ENCODE measurements at regions not wholly inside any gene's neighbourhood (a gene's known extent, or its start where the extent isn't known, plus 50 kb on each side); places are given as distances from the start of the nearest gene placed in this dataset.
"Not testable (repeated sequence)": the region's sequence is repeated elsewhere in the genome, so short reads cannot be mapped to it uniquely, and the experiment has no call there.

- DNase-seq (ENCODE audit: low spot score) = peak; percentile 30
- in situ Hi-C loops (cut with MboI; ENCODE audit: low sequenced_read_pairs, unreplicated experiment) = no loop called here
- TF ChIP-seq, protein P1, sequence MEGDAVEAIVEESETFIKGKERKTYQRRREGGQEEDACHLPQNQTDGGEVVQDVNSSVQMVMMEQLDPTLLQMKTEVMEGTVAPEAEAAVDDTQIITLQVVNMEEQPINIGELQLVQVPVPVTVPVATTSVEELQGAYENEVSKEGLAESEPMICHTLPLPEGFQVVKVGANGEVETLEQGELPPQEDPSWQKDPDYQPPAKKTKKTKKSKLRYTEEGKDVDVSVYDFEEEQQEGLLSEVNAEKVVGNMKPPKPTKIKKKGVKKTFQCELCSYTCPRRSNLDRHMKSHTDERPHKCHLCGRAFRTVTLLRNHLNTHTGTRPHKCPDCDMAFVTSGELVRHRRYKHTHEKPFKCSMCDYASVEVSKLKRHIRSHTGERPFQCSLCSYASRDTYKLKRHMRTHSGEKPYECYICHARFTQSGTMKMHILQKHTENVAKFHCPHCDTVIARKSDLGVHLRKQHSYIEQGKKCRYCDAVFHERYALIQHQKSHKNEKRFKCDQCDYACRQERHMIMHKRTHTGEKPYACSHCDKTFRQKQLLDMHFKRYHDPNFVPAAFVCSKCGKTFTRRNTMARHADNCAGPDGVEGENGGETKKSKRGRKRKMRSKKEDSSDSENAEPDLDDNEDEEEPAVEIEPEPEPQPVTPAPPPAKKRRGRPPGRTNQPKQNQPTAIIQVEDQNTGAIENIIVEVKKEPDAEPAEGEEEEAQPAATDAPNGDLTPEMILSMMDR (IDR thresholded peaks at IDR 0.05; ENCODE audit: borderline replicate concordance, control extremely low read depth, extremely low read depth, insufficient read depth, missing control alignments) = peak; percentile 24
These were observed 316.8 kb upstream of the KCNH7 start for GRCh38 chr2:163155279-163155883.

DNA sequence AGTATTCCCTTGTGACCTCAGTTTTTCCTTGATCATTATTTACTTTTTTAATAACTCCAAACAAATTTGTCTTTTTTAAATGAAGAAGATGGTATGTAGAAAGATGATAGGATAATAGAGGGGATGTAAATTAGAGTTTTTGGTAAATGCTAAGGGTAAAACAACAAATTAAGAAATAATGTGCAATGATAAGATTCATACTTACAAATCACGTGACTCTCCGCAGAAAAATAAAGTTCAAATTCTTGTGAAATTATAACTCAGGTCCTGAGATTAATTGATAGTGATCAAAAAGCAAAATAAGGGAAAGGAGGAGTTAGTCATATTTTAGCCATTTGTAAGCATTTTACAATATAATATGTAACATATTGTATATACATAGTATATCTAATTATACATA is 304.1 kb upstream of the KCNH7 start:
- TF ChIP-seq, protein P1 (IDR thresholded peaks at IDR 0.05; ENCODE audit: borderline replicate concordance, control extremely low read depth, extremely low read depth, insufficient read depth, missing control alignments) = no peak
- DNase-seq (ENCODE audit: low spot score) = no peak
- in situ Hi-C loops (cut with MboI; ENCODE audit: low sequenced_read_pairs, unreplicated experiment) = loop anchor here (25.0 kb wide), 1 partner anchor 255 kb away; no protein-coding TSS in a partner anchor

GRCh38 chr2:163138947-163139346 is 300.4 kb upstream of the KCNH7 start:
- TF ChIP-seq, protein P1 (IDR thresholded peaks at IDR 0.05; ENCODE audit: borderline replicate concordance, control extremely low read depth, extremely low read depth, insufficient read depth, missing control alignments) = no peak
- in situ Hi-C loops (cut with MboI; ENCODE audit: low sequenced_read_pairs, unreplicated experiment) = loop anchor here (25.0 kb wide), 1 partner anchor 252 kb away; no protein-coding TSS in a partner anchor
- DNase-seq (ENCODE audit: low spot score) = no peak

- in situ Hi-C loops (cut with MboI; ENCODE audit: low sequenced_read_pairs, unreplicated experiment) = loop anchor here (25.0 kb wide), 1 partner anchor 248 kb away; no protein-coding TSS in a partner anchor
- TF ChIP-seq, protein P1 (IDR thresholded peaks at IDR 0.05; ENCODE audit: borderline replicate concordance, control extremely low read depth, extremely low read depth, insufficient read depth, missing control alignments) = no peak
- no peak for DNase-seq (ENCODE audit: low spot score)
These were observed 296.7 kb upstream of the KCNH7 start for GRCh38 chr2:163135256-163135655.

GRCh38 chr2:163133602-163134001 is 295.0 kb upstream of the KCNH7 start:
- TF ChIP-seq, protein P1 (IDR thresholded peaks at IDR 0.05; ENCODE audit: borderline replicate concordance, control extremely low read depth, extremely low read depth, insufficient read depth, missing control alignments) = no peak
- no peak for DNase-seq (ENCODE audit: low spot score)
- in situ Hi-C loops (cut with MboI; ENCODE audit: low sequenced_read_pairs, unreplicated experiment) = loop anchor here (25.0 kb wide), 1 partner anchor 246 kb away; no protein-coding TSS in a partner anchor

DNA sequence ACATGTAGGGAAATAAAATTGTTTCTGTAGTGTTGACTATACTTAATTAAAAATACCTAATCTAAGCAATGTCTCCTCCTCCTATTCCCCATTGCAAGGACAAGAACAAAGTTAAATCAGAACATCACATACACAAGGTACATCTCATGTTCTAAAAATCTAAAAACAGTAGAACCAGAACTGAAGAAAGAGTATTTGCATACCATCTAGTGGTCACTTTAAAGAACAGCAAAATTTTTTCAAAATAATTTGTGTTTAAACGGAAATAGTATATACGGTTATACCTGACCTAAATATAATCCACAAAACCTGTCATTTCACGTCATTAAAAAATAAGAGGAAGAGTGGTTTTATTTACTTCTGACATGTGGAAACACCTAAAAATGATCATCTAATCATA is 294.3 kb upstream of the KCNH7 start:
- DNase-seq (ENCODE audit: low spot score) = no peak
- in situ Hi-C loops (cut with MboI; ENCODE audit: low sequenced_read_pairs, unreplicated experiment) = loop anchor here (25.0 kb wide), 1 partner anchor 246 kb away; no protein-coding TSS in a partner anchor
- TF ChIP-seq, protein P1 (IDR thresholded peaks at IDR 0.05; ENCODE audit: borderline replicate concordance, control extremely low read depth, extremely low read depth, insufficient read depth, missing control alignments) = peak; percentile 12

DNA sequence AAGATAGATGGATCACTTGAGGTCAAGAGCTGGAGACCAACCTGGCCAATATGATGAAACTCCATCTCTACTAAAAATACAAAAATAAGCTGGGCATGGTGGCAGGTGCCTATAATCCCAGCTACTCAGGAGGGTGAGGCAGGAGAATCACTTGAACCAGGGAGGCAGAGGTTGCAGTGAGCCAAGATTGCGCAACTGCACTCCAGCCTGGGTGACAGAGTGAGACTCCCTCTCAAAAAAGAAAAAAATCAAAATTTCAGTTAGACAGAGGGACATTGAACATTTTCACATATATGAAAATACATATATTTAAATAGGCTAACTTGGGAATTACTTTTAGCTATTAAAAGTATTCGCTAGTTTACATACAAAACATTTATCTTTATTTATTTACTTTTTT is 293.6 kb upstream of the KCNH7 start:
- DNase-seq (ENCODE audit: low spot score) = not testable (repeated sequence)
- in situ Hi-C loops (cut with MboI; ENCODE audit: low sequenced_read_pairs, unreplicated experiment) = loop anchor here (25.0 kb wide), 1 partner anchor 245 kb away; no protein-coding TSS in a partner anchor

Data from GM13976 (cell line).